AG04450 (cell line): ENCODE measurements at regions not wholly inside any gene's neighbourhood (a gene's known extent, or its start where the extent isn't known, plus 50 kb on each side); places are given as distances from the start of the nearest gene placed in this dataset.

Source experiments
- CTCF ChIA-PET: fragments of 300-600, 350-600 bp; formaldehyde crosslinking; extraction: SDS; loops from one replicate; lab custom pipeline; 2022; ENCODE audit warnings: antibody characterized with exemption, inconsistent platforms; lab: Charles Lee
- POLR2A ChIA-PET: fragments of 350-600 bp; formaldehyde crosslinking; extraction: SDS; loops from one replicate; lab custom pipeline; 2021; ENCODE audit warnings: antibody characterized with exemption, inconsistent platforms; lab: Yijun Ruan, JAX
- DNase-seq: peaks from one replicate; pipeline ENCODE4 v3.0.0-alpha.2; 2011; ENCODE audit warnings: low read depth, low spot score
- H3K27ac ChIP-seq: one replicate; pipeline ENCODE4 v1.5.1; 2012; ENCODE audit warnings: low read depth, low read length, control low read depth
- H3K27me3 ChIP-seq: one replicate; pipeline ENCODE4 v1.6.0; 2012; ENCODE audit warnings: low read length; ENCODE audit not compliant: control insufficient read depth, insufficient read depth
- H3K4me3 ChIP-seq: 2 replicates; pipeline ENCODE4 v1.5.1; 2011; ENCODE audit warnings: mild to moderate bottlenecking, low read depth, low read length, control low read depth
- H3K9me3 ChIP-seq: 2 replicates; pipeline ENCODE4 v1.5.1; 2012; ENCODE audit warnings: low read length; ENCODE audit not compliant: control insufficient read depth, insufficient read depth
- TF ChIP-seq, protein P1 (sequence below): IDR thresholded peaks from 2 replicates; pipeline ENCODE4 v1.5.1; 2011; ENCODE audit warnings: low read depth, low read length, control low read depth, inconsistent platforms

GRCh38 chr15:87626860-87627259 is 629.7 kb downstream of the NTRK3 start:
- H3K27ac ChIP-seq, result no peak overlapping the region
- POLR2A ChIA-PET, result no interaction called here
- DNase-seq, result no peak
- no peaks in the 10 kb centered on the region for H3K9me3 ChIP-seq
- CTCF ChIA-PET, result no interaction called here
- TF ChIP-seq, protein P1, sequence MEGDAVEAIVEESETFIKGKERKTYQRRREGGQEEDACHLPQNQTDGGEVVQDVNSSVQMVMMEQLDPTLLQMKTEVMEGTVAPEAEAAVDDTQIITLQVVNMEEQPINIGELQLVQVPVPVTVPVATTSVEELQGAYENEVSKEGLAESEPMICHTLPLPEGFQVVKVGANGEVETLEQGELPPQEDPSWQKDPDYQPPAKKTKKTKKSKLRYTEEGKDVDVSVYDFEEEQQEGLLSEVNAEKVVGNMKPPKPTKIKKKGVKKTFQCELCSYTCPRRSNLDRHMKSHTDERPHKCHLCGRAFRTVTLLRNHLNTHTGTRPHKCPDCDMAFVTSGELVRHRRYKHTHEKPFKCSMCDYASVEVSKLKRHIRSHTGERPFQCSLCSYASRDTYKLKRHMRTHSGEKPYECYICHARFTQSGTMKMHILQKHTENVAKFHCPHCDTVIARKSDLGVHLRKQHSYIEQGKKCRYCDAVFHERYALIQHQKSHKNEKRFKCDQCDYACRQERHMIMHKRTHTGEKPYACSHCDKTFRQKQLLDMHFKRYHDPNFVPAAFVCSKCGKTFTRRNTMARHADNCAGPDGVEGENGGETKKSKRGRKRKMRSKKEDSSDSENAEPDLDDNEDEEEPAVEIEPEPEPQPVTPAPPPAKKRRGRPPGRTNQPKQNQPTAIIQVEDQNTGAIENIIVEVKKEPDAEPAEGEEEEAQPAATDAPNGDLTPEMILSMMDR, result no peak
- no peaks in the 10 kb centered on the region for H3K27me3 ChIP-seq
- no peak overlapping the region for H3K4me3 ChIP-seq

DNA sequence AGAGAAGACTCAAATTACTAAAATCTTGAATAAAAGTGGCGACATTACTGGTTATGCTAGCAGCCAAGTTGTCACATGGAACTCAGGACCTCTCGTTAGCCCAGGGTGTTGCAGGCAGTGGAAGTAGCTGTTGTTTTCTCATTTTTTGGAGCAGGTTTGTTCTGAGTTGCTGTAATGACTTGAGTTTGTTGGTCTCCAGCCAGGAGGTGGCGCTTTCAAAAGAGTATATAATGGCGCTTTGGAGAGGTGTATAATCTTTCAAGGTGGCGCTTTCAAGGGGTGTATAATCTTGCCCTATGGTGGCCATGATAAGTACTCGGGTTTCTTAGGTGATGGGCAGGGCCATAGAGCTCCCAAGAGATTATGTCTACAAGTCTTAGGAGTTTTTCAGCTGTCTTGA is 632.7 kb downstream of the NTRK3 start:
- H3K4me3 ChIP-seq, result no peak overlapping the region
- POLR2A ChIA-PET, result no interaction called here
- H3K9me3 ChIP-seq, result no peaks in the 10 kb centered on the region
- no peak for DNase-seq
- TF ChIP-seq, protein P1, result no peak
- CTCF ChIA-PET, result interaction anchor here (0.6 kb wide), 1 partner anchor 26 kb away, joined by 5 read pairs; no protein-coding TSS in a partner anchor
- no peaks in the 10 kb centered on the region for H3K27me3 ChIP-seq
- no peak overlapping the region for H3K27ac ChIP-seq

GRCh38 chr15:87620393-87620792 is 636.1 kb downstream of the NTRK3 start:
- TF ChIP-seq, protein P1, result no peak
- no peaks in the 10 kb centered on the region for H3K27me3 ChIP-seq
- no peaks in the 10 kb centered on the region for H3K9me3 ChIP-seq
- CTCF ChIA-PET, result no interaction called here
- POLR2A ChIA-PET, result no interaction called here
- DNase-seq, result no peak
- no peak overlapping the region for H3K4me3 ChIP-seq
- H3K27ac ChIP-seq, result no peak overlapping the region

DNA sequence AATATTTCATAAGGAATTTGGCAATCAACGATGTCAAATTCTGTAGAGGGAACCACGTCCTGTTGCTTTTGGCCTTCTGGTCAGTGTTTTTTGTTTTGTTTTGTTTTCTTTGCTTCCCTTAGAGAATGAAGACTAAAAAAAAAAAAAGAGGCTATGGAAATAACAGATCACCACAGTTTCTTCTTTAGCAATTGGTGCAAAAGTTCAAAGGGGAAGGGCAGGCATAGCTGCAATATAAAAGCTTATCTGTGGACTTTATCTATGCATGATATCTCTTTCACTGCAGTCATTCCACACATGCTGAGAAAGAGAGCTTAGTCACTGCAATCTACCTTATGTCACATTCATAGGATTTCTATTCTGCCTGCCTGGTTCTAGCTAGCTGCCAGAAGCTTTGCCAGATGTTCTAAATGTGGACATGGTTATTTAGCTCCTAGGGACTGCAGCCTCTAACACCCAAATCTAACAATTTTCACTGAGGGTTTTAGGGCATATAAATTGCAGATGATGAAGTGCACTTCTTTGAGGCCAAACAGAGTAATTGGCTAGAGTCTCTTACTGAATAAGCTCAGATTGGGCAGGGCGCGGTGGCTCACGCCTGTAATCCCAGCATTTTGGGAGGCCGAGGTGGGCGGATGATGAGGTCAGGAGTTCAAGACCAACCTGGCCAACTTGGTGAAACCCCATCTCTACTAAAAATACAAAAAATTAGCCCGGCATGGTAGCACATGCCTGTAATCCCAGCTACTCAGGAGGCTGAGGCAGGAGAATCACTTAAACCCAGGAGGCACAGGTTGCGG is 637.2 kb downstream of the NTRK3 start:
- no peaks in the 10 kb centered on the region for H3K9me3 ChIP-seq
- ChIA-PET CTCF (interaction anchor here (0.8 to 1.1 kb wide), 2 partner anchors 130 to 656 kb away, joined by 3 to 4 read pairs; no protein-coding TSS in a partner anchor), POLR2A (no interaction called here)
- no peak overlapping the region for H3K27ac ChIP-seq
- DNase-seq, result peak; percentile 26
- H3K4me3 ChIP-seq, result no peak overlapping the region
- TF ChIP-seq, protein P1, result no peak
- H3K27me3 ChIP-seq, result no peaks in the 10 kb centered on the region

DNA sequence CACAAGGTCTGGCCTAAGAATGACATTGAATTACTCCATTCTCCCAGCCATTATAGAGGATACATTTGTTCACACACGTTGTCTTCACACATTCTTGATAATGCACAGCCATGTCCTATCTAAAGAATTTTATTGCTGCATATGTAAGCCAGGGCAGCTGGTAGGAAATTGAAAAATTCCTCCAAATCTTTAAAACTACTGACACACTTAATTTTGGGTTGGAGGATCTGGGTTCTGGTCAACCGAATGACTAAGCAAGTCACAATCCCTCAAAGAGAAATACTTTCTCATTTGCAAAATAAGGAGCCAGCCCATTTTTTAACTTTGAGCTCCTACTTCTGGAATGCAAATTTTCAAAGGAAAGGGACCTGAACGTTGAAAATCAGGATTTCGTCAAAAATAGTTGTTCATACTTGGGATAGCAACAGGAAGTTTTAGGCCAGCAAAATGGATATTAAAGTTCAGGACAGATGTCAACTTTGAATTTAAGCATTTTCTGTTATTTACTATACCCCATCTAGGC is 638.3 kb downstream of the NTRK3 start:
- no peak for DNase-seq
- TF ChIP-seq, protein P1, result no peak
- no peaks in the 10 kb centered on the region for H3K9me3 ChIP-seq
- ChIA-PET POLR2A (no interaction called here), CTCF (no interaction called here)
- no peak overlapping the region for H3K4me3 ChIP-seq
- H3K27me3 ChIP-seq, result no peaks in the 10 kb centered on the region
- no peak overlapping the region for H3K27ac ChIP-seq
